GM12878 (cell line): ENCODE measurements at regions not wholly inside any gene's neighbourhood (a gene's known extent, or its start where the extent isn't known, plus 50 kb on each side); places are given as distances from the start of the nearest gene placed in this dataset.

Experiments
- CREB1 ChIP-seq: IDR thresholded peaks from 2 replicates; pipeline ENCODE4 v1.6.1; 2012; ENCODE audit warnings: low read depth, mild to moderate bottlenecking, inconsistent platforms
- CTCF ChIP-seq, 3 experiments: IDR thresholded peaks in 2 of 3; conservative IDR thresholded peaks in 1 of 3; 2 replicates each; pipeline ENCODE4 v1.5.1; 2011; ENCODE audit warnings: low read depth in 3 of 3, low read length in 3 of 3, mild to moderate bottlenecking in 3 of 3, control low read depth in 2 of 3, moderate library complexity in 2 of 3, inconsistent platforms in 1 of 3, mixed read lengths in 1 of 3; ENCODE audit not compliant: control insufficient read depth in 2 of 3, insufficient read depth in 1 of 3; ENCODE audit errors: extremely low read depth in 1 of 3
- GABPA ChIP-seq: IDR thresholded peaks from 2 replicates; pipeline ENCODE4 v1.6.1; 2014; ENCODE audit warnings: antibody characterized with exemption, low read depth, mild to moderate bottlenecking, inconsistent platforms
- IRF4 ChIP-seq: IDR thresholded peaks from 2 replicates; pipeline ENCODE4 v1.6.1; 2011; ENCODE audit warnings: low read depth, low read length
- JUNB ChIP-seq: IDR thresholded peaks from 2 replicates; pipeline ENCODE4 v1.6.1; 2016; ENCODE audit warnings: antibody characterized with exemption, mild to moderate bottlenecking
- NFYB ChIP-seq: IDR thresholded peaks from 2 replicates; pipeline ENCODE4 v1.6.1; 2011; ENCODE audit warnings: low read depth, mild to moderate bottlenecking, low read length, improper control_type of control experiment, moderate library complexity; ENCODE audit not compliant: insufficient read depth
- SUZ12 ChIP-seq: fragments of 200-600 bp; sonication (generic); IDR thresholded peaks from one replicate; pipeline ENCODE4 v1.6.1; 2018; ENCODE audit warnings: antibody characterized with exemption, mild to moderate bottlenecking; ENCODE audit not compliant: unreplicated experiment

- TF ChIP-seq SUZ12 (no peak), CTCF (IDR thresholded peaks at IDR 0.05 in 2 of 3, conservative IDR thresholded peaks at IDR 0.05 in 1 of 3; ENCODE audit: control insufficient read depth in 2 of 3, extremely low read depth in 1 of 3, insufficient read depth in 1 of 3, low read depth in 3 of 3, low read length in 3 of 3) (no peak), JUNB (no peak), CREB1 (no peak), IRF4 (no peak), NFYB (no peak), GABPA (no peak)
Observed at GRCh38 chr1:81410351-81410750, 390.4 kb upstream of the ADGRL2 start.
